Astrocyte (in vitro differentiated cells and primary cell): ENCODE measurements at regions not wholly inside any gene's neighbourhood (a gene's known extent, or its start where the extent isn't known, plus 50 kb on each side); places are given as distances from the start of the nearest gene placed in this dataset.

Experiments used
- CTCF ChIP-seq: IDR thresholded peaks from 2 replicates; pipeline ENCODE4 v1.5.1; 2011; ENCODE audit warnings: low read depth, mild to moderate bottlenecking, inconsistent platforms, low read length, moderate library complexity; ENCODE audit not compliant: insufficient read depth
- EZH2 ChIP-seq: IDR thresholded peaks from 2 replicates; pipeline ENCODE4 v1.6.1; 2012; ENCODE audit warnings: mild to moderate bottlenecking, low read length, inconsistent platforms; ENCODE audit not compliant: insufficient read depth

- TF ChIP-seq CTCF (no peak), EZH2 (no peak)
Observed at GRCh38 chr9:16143947-16144890, 591.4 kb downstream of the CCDC171 start.
